GM19025 (cell line): ENCODE measurements at regions not wholly inside any gene's neighbourhood (a gene's known extent, or its start where the extent isn't known, plus 50 kb on each side); places are given as distances from the start of the nearest gene placed in this dataset.
"Not testable (repeated sequence)": the region's sequence is repeated elsewhere in the genome, so short reads cannot be mapped to it uniquely, and the experiment has no call there.

ENCODE experiments used
- ATAC-seq: cut with Tn5 transposase; IDR thresholded peaks from one replicate; pipeline ENCODE4 v1.9.1; 2021; ENCODE audit warnings: mild to moderate bottlenecking, low read depth, moderate library complexity; ENCODE audit not compliant: unreplicated experiment

- no peak for ATAC-seq
Observed at GRCh38 chr7:68862736-68863135, 735.5 kb upstream of the AUTS2 start.

GRCh38 chr7:68865351-68866199, 732.7 kb upstream of the AUTS2 start:
- ATAC-seq, result no peak

DNA sequence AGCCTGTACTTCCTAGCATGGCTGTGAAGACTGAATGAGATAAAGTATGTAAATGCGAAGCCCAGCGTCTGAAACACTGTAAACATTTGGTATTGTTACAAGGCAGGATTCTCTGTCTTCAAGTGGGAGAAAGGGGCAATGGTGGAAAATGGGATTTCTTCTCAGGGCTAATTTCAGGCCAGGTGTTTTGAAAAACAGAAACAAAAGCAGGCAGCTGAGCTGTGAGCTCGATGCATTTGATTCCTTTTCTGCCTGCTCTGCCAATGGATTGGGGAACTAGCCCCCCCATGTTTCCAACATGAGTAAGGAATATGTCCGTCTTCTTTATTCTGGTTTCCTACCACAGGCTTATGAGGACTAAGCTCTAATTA, 732.1 kb upstream of the AUTS2 start:
- ATAC-seq, result no peak

GRCh38 chr7:68866721-68867120, 731.6 kb upstream of the AUTS2 start:
- ATAC-seq, result not testable (repeated sequence)

GRCh38 chr7:68868978-68869377, 729.3 kb upstream of the AUTS2 start:
- no peak for ATAC-seq

DNA sequence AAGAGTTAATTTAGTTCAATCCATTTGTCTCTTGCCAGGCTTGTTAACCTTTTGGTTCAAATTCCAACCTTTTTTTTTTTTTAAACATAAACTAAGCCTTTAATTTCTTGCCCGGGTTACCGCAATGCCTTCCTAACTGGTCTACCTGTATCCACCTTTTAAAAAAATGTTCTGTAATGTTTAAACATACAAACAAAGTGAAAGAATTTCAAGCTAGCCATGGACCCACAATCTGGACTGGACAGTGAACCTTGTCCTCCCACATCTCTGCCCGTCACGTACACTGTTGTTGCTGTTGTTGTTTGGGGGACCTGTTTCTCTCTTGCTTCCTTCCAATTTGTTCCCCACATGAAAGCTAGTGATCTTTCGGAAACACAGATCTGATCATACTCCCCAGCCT, 724.7 kb upstream of the AUTS2 start:
- ATAC-seq, result no peak

GRCh38 chr7:68875857-68876256, 722.4 kb upstream of the AUTS2 start:
- no peak for ATAC-seq

GRCh38 chr7:68887116-68887515, 711.2 kb upstream of the AUTS2 start:
- ATAC-seq, result not testable (repeated sequence)

DNA sequence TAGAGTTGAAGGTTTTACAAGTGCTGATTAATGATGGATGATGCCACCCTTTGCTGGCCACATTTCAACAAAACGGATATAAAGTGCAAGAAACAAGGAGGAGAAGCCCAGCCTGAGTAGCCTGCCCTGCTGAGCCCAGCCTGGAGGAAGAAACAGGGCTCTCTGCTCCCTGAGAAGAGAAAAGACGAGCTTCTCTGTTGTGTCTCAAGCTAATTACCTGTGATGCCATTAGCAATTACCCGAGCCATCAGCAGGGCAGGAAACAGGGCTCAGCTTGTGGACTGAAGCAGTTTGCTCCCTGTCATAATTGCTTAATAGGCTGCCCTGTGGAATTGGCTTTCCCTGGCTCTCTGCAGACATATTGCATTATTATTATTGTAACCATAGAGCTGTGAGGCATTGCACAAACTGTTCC, 709.3 kb upstream of the AUTS2 start:
- ATAC-seq, result no peak

DNA sequence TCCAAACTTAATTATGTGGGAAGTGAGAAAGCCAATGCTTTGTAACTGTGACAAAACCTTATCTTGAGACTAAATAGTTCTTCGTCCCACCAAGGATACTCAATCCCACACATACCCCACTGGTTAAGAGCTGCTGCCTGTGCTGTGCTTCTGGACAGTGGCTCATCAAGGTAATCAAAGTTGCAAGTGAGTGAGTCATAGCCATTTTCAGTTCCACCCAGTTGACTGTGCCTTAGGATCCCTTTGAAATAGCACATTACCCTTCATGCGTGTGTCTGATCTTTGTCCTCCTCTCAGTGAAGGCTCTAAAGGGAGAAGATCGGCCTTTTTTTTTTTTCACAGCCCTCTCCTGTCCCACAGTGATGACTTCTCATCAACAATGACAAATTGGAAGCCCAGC, 706.0 kb upstream of the AUTS2 start:
- ATAC-seq, result no peak

DNA sequence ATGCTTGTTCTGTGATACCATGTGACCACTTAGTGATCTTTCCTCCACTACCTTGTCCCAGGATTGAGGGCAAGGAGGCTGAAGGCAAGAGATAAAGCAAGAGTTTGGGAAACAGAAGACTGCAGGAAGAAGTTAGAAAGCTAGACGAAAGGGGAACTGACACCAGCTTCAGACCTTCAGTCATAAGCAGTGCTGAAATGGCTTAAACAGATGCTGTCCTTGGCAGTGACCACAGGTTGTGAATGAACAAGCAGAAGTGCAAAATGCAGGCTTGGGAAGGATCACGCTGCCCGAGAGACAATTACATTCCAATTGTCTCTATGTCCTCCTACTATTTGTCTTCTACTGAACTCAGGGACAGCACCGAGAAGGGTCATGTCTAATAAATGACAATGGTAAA, 704.9 kb upstream of the AUTS2 start:
- ATAC-seq, result no peak

DNA sequence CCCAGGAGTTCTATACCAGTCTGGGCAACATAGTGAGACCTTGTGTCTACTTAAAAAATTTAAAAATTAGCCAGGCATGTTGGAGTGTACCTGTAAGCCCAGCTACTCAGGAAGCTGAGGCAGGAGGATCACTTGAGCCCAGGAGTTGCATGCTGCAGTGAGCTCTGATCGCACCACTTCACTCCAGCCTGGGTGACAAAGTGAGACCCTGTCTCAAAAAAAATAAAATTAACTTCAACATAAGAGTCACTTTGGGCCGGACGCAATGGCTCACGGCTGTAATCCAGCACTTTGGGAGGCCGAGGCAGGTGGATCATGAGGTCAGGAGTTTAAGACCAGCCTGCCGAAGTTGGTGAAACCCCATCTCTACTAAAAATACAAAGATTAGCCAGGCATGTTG, 699.1 kb upstream of the AUTS2 start:
- not testable (repeated sequence) for ATAC-seq

GRCh38 chr7:68900096-68900495, 698.2 kb upstream of the AUTS2 start:
- no peak for ATAC-seq

DNA sequence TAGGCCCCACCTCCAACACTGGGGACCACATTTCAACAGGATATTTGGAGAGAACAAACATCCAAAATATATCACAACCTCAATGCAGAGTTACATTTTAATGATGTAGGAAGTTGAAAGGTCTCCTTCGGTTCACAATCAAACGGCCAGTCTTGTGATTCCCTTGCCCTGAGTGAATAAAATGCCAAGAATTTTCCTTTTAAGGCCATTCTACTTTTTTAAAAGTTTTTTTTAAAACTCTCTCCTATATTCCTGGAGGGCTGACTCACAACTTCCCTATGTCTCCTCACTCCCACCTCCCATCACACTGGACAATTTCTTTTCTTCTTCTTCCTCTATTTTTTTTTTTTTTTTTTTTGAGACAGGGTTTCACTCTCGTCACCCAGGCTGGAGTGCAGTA, 693.6 kb upstream of the AUTS2 start:
- no peak for ATAC-seq

- ATAC-seq, result no peak
Observed at GRCh38 chr7:68911754-68912153, 686.5 kb upstream of the AUTS2 start.

DNA sequence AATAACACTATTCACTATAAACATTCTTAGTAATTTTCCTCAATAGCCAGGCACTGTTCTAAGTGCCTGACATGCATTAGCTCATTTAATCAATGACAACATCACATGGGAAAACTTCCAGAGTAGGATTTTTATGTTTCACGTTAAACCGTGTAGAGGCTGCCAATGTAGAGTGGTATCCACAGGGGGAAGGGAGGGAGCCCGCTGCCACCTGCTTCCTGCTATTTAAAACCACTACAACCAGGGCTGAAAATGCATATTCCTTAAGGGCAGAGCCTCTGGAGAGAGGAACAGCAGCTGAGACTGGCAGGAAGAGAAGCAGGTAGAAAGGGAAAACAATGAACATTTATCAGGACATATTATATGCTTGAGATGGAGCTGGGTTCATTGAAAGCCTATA, 684.3 kb upstream of the AUTS2 start:
- no peak for ATAC-seq

DNA sequence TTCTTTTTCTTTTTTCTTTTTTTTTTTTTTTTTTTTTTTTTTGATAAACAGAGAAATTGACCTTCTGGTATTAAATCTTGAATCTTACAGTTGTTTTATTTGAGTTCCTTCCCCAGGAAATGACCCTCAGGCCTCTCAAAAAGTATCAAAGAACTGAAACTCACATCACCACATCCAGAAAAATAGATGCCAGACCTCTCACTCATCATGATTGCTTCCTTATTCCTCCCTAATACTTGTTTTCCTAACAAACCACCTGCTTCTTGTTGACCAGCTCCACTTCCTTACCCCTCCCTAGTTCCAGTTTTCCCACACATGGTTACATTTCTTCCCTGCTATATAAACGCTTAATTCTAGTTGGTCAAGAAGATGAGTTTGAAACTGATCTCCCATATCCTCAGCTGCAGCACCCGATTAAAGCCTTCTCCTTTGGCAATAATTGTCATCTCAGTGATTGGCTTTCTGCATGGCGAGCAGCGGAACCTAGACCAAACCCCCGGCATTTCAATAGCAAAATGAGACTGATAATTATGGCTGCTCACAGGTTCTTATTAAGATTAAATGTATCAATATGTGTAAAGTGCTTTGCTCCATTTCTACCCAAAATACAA, 681.1 kb upstream of the AUTS2 start:
- ATAC-seq, result no peak

- ATAC-seq, result no peak
Observed at GRCh38 chr7:68918621-68919020, 679.7 kb upstream of the AUTS2 start.

DNA sequence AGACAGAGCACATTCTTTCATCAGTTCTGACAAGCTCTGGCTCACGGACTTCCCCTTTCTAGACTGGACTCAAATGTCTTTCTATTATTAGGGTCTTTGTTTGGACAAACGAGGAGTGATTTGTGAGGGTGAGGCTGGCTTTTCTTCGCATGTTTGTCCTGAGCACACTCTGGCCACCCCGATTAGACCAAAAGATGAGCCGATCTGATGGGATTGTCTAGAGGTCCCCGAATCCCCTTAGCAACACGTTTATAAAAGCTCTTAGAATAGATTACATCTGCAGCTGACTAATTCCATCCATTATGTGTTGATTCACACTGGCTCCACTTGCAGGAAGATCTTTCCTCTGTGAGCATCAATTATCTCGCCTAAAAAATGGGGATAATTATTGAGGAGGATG, 675.4 kb upstream of the AUTS2 start:
- ATAC-seq, result no peak

DNA sequence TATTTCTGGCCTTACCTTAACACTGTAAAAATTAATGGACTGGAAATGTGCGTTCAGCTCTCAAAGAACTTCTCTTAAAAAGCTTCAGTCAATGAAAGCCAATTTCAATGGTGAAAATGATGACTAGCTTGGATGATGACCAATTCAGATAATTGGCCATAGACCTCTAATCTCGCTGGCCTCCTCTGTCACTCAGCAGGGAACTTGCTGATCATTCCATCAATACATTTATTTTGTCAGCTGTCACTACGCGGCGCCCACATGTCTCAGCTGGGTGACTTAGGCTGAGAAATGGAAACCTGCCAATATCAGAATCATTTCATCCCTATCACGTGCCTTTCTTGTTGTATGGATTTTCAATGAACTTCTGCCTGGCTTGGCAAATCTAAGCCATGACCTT, 673.0 kb upstream of the AUTS2 start:
- ATAC-seq, result no peak

DNA sequence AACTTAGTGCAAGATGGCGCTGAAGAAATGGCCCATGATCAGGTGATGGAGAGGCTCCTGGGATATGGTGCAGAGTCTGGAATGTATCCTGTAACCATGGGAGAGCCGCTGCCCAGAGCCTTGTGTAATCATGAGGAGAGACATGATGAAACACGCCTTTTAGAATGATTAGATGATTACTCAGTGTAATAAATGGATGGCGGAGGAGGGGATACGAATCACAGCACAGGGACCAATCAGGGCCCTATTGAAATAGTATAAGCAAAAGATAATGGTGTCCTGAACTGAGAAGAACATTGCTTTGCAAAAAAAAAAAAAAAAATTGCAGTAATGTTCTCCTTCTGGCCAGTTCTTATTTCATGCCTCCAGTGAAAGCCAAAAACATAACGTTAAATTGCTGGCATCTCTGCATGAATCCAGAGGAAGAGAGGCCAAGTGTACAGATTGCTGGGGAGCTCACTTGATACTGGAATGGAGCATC, 668.5 kb upstream of the AUTS2 start:
- no peak for ATAC-seq

DNA sequence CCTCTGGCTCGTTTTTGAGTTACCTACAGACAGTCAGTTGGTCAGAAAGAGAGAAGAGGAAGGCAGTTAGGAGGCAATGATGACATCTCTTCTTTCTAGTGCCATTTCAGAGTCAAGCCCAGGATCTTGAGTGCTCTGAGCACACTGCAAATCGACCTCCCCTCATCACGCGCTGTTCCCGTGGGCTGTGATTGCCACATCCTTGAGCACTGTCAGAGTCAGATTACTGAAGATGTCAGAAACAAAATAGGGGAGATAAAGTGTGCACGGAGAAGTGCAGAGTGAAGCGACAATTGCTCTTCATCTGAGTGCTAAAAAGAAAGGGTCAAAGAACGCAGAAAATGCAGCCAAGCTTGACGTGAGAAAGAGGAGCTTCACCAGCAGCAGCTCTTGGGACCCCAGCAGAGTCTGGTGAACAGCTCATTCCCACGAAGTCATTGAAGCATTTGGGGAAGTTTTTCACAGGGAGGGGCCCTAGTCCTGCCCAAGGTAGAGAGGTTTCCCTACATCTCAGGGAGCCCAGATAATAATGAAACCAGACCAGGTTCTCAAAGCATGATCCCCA, 661.7 kb upstream of the AUTS2 start:
- ATAC-seq, result no peak
